Naive thymus-derived CD8-positive, alpha-beta T cell (primary cell): ENCODE measurements at regions not wholly inside any gene's neighbourhood (a gene's known extent, or its start where the extent isn't known, plus 50 kb on each side); places are given as distances from the start of the nearest gene placed in this dataset.

ENCODE experiments used
- ATAC-seq, 2 donors: fragments of 150-1000 bp; cut with Tn5 transposase in 1 of 2; sonication (Bioruptor Pico), chemical (Tn5 transposase) in 1 of 2; 1 replicate in 1 of 2; 2 replicates in 1 of 2; pipeline ENCODE4 v1.10.0; 2021; ENCODE audit warnings: mild to moderate bottlenecking in 2 of 2, moderate library complexity in 2 of 2
- POLR2A ChIA-PET: fragments of 350-600 bp; sonication (Branson Sonifier 250); formaldehyde crosslinking; loops from one replicate; lab custom pipeline; 2021; ENCODE audit warnings: antibody characterized with exemption; lab: Charles Lee
- DNase-seq, 10 donors: peaks; one replicate each; pipeline versions ENCODE4 v3.0.0 to v3.0.0-alpha.2; 2020 to 2022
- H3K27ac Mint-ChIP-seq, 10 donors: one replicate each; pipeline ENCODE4 v1.8.0; 2020 to 2022; ENCODE audit warnings: mild to moderate bottlenecking in 10 of 10, mixed read lengths in 10 of 10, moderate library complexity in 4 of 10, inconsistent platforms in 1 of 10
- H3K27me3 Mint-ChIP-seq, 5 donors: one replicate each; pipeline ENCODE4 v1.8.0; 2021 to 2022; ENCODE audit warnings: mixed read lengths in 5 of 5
- H3K36me3 Mint-ChIP-seq, 3 donors: one replicate each; pipeline ENCODE4 v1.8.0; 2020 to 2022; ENCODE audit warnings: mixed read lengths in 3 of 3, mild to moderate bottlenecking in 2 of 3, inconsistent platforms in 1 of 3
- H3K4me1 Mint-ChIP-seq, 4 donors: one replicate each; pipeline ENCODE4 v1.8.0; 2021 to 2022; ENCODE audit warnings: mixed read lengths in 4 of 4
- H3K4me3 Mint-ChIP-seq, 10 donors: one replicate each; pipeline ENCODE4 v1.8.0; 2020 to 2022; ENCODE audit warnings: mild to moderate bottlenecking in 10 of 10, mixed read lengths in 10 of 10, moderate library complexity in 6 of 10, inconsistent platforms in 1 of 10
- H3K9me3 Mint-ChIP-seq, 9 donors: one replicate each; pipeline ENCODE4 v1.8.0; 2020 to 2022; ENCODE audit warnings: mixed read lengths in 9 of 9, mild to moderate bottlenecking in 3 of 9, inconsistent platforms in 1 of 9, moderate library complexity in 1 of 9

- Mint-ChIP-seq H3K4me1 (peaks cover 1 to 11% (median 8%) of the 10 kb centered on the region in 4 donors), H3K9me3 (no peaks in the 10 kb centered on the region)
These were observed 347.8 kb downstream of the ZNF536 start for GRCh38 chr19:30719999-30720345.

DNA sequence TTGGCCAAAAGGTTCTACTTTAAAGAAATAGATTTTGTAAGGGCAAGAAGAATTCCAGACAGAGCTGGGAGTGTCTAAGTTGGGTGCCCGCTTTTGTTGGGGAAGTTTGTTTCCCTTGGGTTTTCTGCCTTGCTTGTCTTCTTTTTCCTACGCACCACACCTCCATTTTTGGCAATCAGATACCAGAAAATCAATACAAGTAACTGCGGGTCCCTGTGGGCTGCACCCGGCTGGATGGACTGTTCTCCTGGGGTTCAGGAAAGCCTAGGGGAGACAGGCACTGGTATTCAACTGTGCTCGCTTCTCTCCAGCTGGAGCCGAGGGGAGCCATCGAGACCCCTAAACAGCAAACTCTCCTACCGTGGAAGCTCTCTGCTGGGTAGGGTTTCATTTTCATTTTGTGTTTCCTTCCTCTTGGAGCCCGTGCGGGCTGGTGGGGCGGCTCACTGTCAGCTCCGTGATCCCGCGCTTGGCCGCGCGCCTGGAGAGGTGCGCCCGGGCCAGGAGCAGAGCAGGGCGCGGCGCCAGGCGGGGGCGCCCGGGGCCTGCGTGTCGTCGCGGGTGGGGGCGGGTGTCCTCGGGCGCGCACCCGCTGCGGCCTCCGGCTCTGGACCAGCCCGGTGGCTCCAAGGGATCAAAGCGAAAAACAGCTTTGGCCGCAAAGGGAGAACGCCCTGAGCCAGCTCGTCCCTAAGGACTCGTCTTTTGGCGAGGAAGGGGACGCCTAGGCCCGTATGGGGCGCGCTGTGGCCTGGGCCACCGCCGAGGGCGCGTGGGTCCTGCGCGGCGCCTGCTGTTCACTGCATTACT lies 347.2 kb downstream of the ZNF536 start:
- no peaks in the 10 kb centered on the region for H3K9me3 Mint-ChIP-seq
- no peaks in the 10 kb centered on the region for H3K36me3 Mint-ChIP-seq
- DNase-seq (no peak), ATAC-seq (no peak)
- H3K27ac Mint-ChIP-seq = no peak overlapping the region
- H3K27me3 Mint-ChIP-seq = peaks cover 6 to 37% (median 14%) of the 10 kb centered on the region in 5 donors
- H3K4me1 Mint-ChIP-seq = peaks cover 1 to 11% (median 8%) of the 10 kb centered on the region in 4 donors
- POLR2A ChIA-PET = no interaction called here
- H3K4me3 Mint-ChIP-seq = peak overlapping the region; percentile 45 to 74 (median 66)

More at GRCh38 chr19:30719999-30720345, 347.8 kb downstream of the ZNF536 start:
- no peak overlapping the region for H3K27ac Mint-ChIP-seq
- DNase-seq = no peak
- H3K27me3 Mint-ChIP-seq = peaks cover 4 to 31% (median 13%) of the 10 kb centered on the region in 5 donors
- POLR2A ChIA-PET = no interaction called here
- peak overlapping the region in 8 of 10 donors; percentile 7 to 69 (median 24) for H3K4me3 Mint-ChIP-seq
- ATAC-seq = no peak
- no peaks in the 10 kb centered on the region for H3K36me3 Mint-ChIP-seq

- peak overlapping the region; percentile 22 to 74 (median 64) for H3K4me3 Mint-ChIP-seq
- ATAC-seq = no peak
- no peaks in the 10 kb centered on the region for H3K9me3 Mint-ChIP-seq
- H3K27ac Mint-ChIP-seq = peak overlapping the region in 1 of 10 donors; percentile 32
- POLR2A ChIA-PET = no interaction called here
- H3K4me1 Mint-ChIP-seq = peaks cover 1 to 11% (median 8%) of the 10 kb centered on the region in 4 donors
- peaks cover 8 to 39% (median 14%) of the 10 kb centered on the region in 5 donors for H3K27me3 Mint-ChIP-seq
- H3K36me3 Mint-ChIP-seq = no peaks in the 10 kb centered on the region
- DNase-seq = no peak
These were observed 346.5 kb downstream of the ZNF536 start for GRCh38 chr19:30718707-30719106.

DNA sequence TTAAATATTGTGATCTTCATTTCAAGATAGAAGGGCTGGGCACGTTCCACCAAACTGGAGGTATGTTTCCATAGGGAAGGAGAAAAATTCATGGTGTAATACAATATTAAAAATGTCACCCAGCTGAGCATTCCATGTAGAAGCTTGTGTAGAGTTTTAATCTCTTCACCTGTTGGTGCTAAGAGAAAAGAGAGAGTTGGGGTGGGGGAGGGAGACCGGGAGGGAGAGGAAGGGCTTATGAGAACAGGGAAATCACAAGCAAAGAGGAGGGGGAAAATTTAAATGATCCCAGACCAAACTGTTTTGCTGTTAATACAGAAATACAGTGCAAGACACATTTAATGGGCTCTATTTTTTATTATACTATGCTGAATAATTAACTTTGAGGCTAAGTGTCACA lies 345.8 kb downstream of the ZNF536 start:
- Mint-ChIP-seq H3K4me3 (no peak overlapping the region), H3K4me1 (peaks cover 1 to 11% (median 8%) of the 10 kb centered on the region in 4 donors), H3K36me3 (no peaks in the 10 kb centered on the region), H3K27me3 (peaks cover 8 to 39% (median 14%) of the 10 kb centered on the region in 5 donors), H3K27ac (peak overlapping the region in 1 of 10 donors; percentile 25), H3K9me3 (no peaks in the 10 kb centered on the region)
- no peak for DNase-seq
- ATAC-seq = no peak
- POLR2A ChIA-PET = no interaction called here

DNA sequence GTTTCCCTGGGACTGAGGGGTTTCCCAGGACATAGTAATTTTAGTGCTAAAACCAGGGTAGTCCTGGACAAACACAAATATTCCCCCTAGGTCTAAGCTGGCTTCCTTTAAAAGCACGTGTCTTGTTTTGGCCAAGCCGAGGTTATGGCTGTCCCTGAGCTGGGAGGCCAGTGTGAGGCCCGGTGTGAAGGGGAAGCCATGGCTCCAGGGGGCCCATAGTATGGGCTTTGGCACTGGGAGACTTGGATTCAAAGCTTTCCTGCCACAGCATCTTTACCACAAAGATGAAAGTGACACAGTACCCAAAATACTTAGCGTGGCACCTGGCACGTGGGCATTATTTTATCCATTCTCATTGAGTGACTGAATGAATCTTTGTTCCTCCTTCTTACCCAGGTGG lies 345.2 kb downstream of the ZNF536 start:
- no peaks in the 10 kb centered on the region for H3K9me3 Mint-ChIP-seq
- peaks cover 1 to 11% (median 8%) of the 10 kb centered on the region in 4 donors for H3K4me1 Mint-ChIP-seq
- H3K27ac Mint-ChIP-seq = no peak overlapping the region
- H3K27me3 Mint-ChIP-seq = peaks cover 8 to 39% (median 14%) of the 10 kb centered on the region in 5 donors
- DNase-seq = no peak
- no peaks in the 10 kb centered on the region for H3K36me3 Mint-ChIP-seq
- ATAC-seq = no peak
- no peak overlapping the region for H3K4me3 Mint-ChIP-seq
- POLR2A ChIA-PET = no interaction called here

DNA sequence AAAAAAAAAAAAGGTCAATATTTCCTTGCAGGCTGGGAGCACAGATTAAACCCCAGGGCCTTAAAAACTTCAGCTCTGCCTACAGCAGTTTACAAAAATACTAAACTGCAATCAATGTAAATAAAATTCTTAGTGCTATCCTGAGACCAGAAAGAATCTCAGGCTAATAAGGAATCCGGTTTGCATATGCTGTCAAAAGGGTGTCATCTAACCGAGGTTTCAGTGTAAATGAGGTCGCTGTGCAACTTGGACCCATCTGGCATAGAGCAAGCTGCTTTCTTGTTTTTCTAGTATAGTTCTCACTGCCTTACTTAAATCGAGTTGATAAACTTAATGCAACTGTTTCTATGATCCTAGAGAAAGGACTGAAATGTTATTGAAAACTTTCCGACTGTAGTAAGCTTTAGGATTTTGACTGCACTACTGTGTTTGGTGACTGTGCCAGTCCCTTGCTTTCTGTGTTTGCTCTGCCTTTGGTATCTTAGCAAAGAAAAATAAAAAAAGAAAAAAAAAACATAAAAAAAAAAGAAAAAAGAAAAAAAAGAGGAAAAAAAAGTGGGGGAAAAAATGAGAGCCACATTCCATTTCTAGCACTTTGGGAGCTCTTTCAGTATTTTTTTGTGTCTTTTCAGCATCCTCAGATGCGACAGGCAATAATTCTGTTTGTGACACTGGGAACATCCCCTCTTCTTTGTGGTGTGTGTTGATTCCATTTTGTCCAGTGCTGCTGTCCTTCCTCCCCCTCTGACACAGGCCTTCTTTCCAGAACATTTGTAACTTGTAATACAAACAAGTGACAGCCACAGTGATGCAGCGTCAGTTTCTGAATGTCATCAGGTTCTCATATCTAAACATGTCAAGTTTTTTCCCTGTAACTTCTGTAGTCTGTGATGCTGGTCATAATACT lies 340.5 kb downstream of the ZNF536 start:
- Mint-ChIP-seq H3K36me3 (no peaks in the 10 kb centered on the region), H3K27me3 (peaks cover 13 to 43% (median 17%) of the 10 kb centered on the region in 5 donors), H3K4me1 (no peaks in the 10 kb centered on the region), H3K27ac (no peak overlapping the region), H3K4me3 (no peak overlapping the region), H3K9me3 (no peaks in the 10 kb centered on the region)
- POLR2A ChIA-PET = no interaction called here
- DNase-seq (no peak), ATAC-seq (no peak)

- H3K27ac Mint-ChIP-seq = no peak overlapping the region
- ATAC-seq (no peak), DNase-seq (no peak)
- H3K4me3 Mint-ChIP-seq = no peak overlapping the region
- H3K9me3 Mint-ChIP-seq = no peaks in the 10 kb centered on the region
- no peaks in the 10 kb centered on the region for H3K36me3 Mint-ChIP-seq
- peaks cover 14 to 46% (median 16%) of the 10 kb centered on the region in 5 donors for H3K27me3 Mint-ChIP-seq
- no peaks in the 10 kb centered on the region for H3K4me1 Mint-ChIP-seq
- POLR2A ChIA-PET = no interaction called here
These were observed 339.6 kb downstream of the ZNF536 start for GRCh38 chr19:30711826-30712225.

DNA sequence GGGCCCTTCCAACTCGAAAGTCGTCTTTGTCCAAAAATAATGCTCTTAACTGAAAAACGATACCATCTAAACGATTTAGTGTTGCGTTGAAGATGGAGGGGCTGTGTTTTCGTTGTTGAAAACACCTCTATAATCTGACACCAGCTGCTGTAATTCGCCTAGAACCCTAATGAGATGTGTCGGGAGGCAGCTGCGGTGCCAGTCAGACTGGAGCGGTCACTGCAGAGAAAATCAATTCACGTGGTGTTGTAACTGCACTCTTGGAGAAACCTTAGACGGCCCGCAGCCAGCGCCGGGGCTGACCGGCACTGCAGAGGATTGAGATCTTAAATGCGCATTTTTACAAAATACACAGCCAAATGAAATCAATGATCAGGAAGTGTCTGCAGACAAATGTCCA lies 339.1 kb downstream of the ZNF536 start:
- Mint-ChIP-seq H3K27ac (peak overlapping the region in 1 of 10 donors; percentile 69), H3K27me3 (peaks cover 11 to 42% (median 14%) of the 10 kb centered on the region in 5 donors), H3K4me1 (no peaks in the 10 kb centered on the region), H3K4me3 (no peak overlapping the region), H3K36me3 (no peaks in the 10 kb centered on the region), H3K9me3 (no peaks in the 10 kb centered on the region)
- no peak for DNase-seq
- no peak for ATAC-seq
- POLR2A ChIA-PET = no interaction called here

DNA sequence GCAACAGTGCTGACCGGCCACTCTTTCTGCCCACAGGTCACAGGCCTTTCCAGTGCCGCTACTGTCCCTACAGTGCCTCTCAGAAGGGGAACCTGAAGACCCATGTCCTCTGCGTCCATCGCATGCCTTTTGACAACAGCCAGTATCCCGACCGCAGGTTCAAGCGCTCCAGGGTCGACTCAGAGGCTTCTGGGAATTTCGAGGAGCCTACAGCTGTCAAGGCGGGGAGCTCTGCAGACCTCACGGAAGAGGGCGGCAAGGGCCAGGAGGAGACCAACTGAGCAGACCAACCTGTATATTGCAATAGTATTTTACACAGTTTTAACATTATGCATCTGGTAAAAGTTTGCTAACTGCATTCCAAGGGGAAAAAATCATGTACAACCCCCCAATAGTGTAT lies 338.5 kb downstream of the ZNF536 start:
- no peaks in the 10 kb centered on the region for H3K36me3 Mint-ChIP-seq
- H3K27ac Mint-ChIP-seq = no peak overlapping the region
- POLR2A ChIA-PET = no interaction called here
- H3K9me3 Mint-ChIP-seq = no peaks in the 10 kb centered on the region
- H3K4me3 Mint-ChIP-seq = no peak overlapping the region
- no peak for DNase-seq
- H3K4me1 Mint-ChIP-seq = no peaks in the 10 kb centered on the region
- no peak for ATAC-seq
- H3K27me3 Mint-ChIP-seq = peaks cover 9 to 38% (median 16%) of the 10 kb centered on the region in 5 donors

GRCh38 chr19:30708416-30709178 lies 336.4 kb downstream of the ZNF536 start:
- POLR2A ChIA-PET = no interaction called here
- H3K36me3 Mint-ChIP-seq = no peaks in the 10 kb centered on the region
- H3K27me3 Mint-ChIP-seq = peaks cover 6 to 27% (median 17%) of the 10 kb centered on the region in 5 donors
- no peaks in the 10 kb centered on the region for H3K9me3 Mint-ChIP-seq
- H3K4me1 Mint-ChIP-seq = no peaks in the 10 kb centered on the region
- ATAC-seq = no peak
- no peak overlapping the region for H3K27ac Mint-ChIP-seq
- no peak overlapping the region for H3K4me3 Mint-ChIP-seq
- no peak for DNase-seq

- Mint-ChIP-seq H3K27ac (no peak overlapping the region), H3K36me3 (no peaks in the 10 kb centered on the region), H3K4me1 (no peaks in the 10 kb centered on the region), H3K4me3 (no peak overlapping the region), H3K27me3 (peaks cover 6 to 32% (median 24%) of the 10 kb centered on the region in 5 donors), H3K9me3 (no peaks in the 10 kb centered on the region)
- DNase-seq = no peak
- POLR2A ChIA-PET = no interaction called here
- ATAC-seq = no peak
These were observed 332.7 kb downstream of the ZNF536 start for GRCh38 chr19:30704771-30705330.

- no peak overlapping the region for H3K27ac Mint-ChIP-seq
- no peaks in the 10 kb centered on the region for H3K4me1 Mint-ChIP-seq
- no peaks in the 10 kb centered on the region for H3K36me3 Mint-ChIP-seq
- H3K4me3 Mint-ChIP-seq = no peak overlapping the region
- DNase-seq = no peak
- no peaks in the 10 kb centered on the region for H3K9me3 Mint-ChIP-seq
- ATAC-seq = no peak
- peaks cover 2 to 27% (median 19%) of the 10 kb centered on the region in 5 donors for H3K27me3 Mint-ChIP-seq
- POLR2A ChIA-PET = no interaction called here
These were observed 331.5 kb downstream of the ZNF536 start for GRCh38 chr19:30703645-30704044.
